ENCODE measurements at regions not wholly inside any gene's neighbourhood (a gene's known extent, or its start where the extent isn't known, plus 50 kb on each side); places are given as distances from the start of the nearest gene placed in this dataset.
"Not testable (repeated sequence)": the region's sequence is repeated elsewhere in the genome, so short reads cannot be mapped to it uniquely, and the experiment has no call there.

- DNase-seq = no peak
These were observed 678.6 kb upstream of the ID4 start for GRCh38 chr6:19158586-19158985.

GRCh38 chr6:19159089-19159488 lies 678.1 kb upstream of the ID4 start:
- peak in 1 of 2 experiments; percentile 5 for DNase-seq

GRCh38 chr6:19159561-19159960 lies 677.6 kb upstream of the ID4 start:
- no peak for DNase-seq

GRCh38 chr6:19160081-19160730 lies 677.0 kb upstream of the ID4 start:
- DNase-seq = peak in 1 of 2 experiments; percentile 52

- DNase-seq = no peak
These were observed 669.9 kb upstream of the ID4 start for GRCh38 chr6:19167251-19167650.

- DNase-seq = no peak
These were observed 667.8 kb upstream of the ID4 start for GRCh38 chr6:19169366-19169765.

- no peak for DNase-seq
These were observed 662.1 kb upstream of the ID4 start for GRCh38 chr6:19175023-19175422.

- no peak for DNase-seq
These were observed 656.7 kb upstream of the ID4 start for GRCh38 chr6:19180348-19181072.

GRCh38 chr6:19181211-19181610 lies 656.0 kb upstream of the ID4 start:
- no peak for DNase-seq

- DNase-seq = no peak
These were observed 643.5 kb upstream of the ID4 start for GRCh38 chr6:19193624-19194023.

- DNase-seq = no peak
These were observed 632.7 kb upstream of the ID4 start for GRCh38 chr6:19204445-19204844.

- no peak for DNase-seq
These were observed 632.1 kb upstream of the ID4 start for GRCh38 chr6:19205076-19205475.

GRCh38 chr6:19209202-19209601 lies 628.0 kb upstream of the ID4 start:
- DNase-seq = no peak

GRCh38 chr6:19210849-19211590 lies 626.1 kb upstream of the ID4 start:
- DNase-seq = no peak

- DNase-seq = no peak
These were observed 622.9 kb upstream of the ID4 start for GRCh38 chr6:19214231-19214630.

- no peak for DNase-seq
These were observed 617.2 kb upstream of the ID4 start for GRCh38 chr6:19219931-19220330.

- peak; percentile 18 to 77 for DNase-seq
These were observed 605.1 kb upstream of the ID4 start for GRCh38 chr6:19231878-19232561.

GRCh38 chr6:19245656-19246055 lies 591.5 kb upstream of the ID4 start:
- no peak for DNase-seq

GRCh38 chr6:19247181-19247580 lies 590.0 kb upstream of the ID4 start:
- DNase-seq = not testable (repeated sequence)

- not testable (repeated sequence) for DNase-seq
These were observed 581.0 kb upstream of the ID4 start for GRCh38 chr6:19256123-19256522.

GRCh38 chr6:19261642-19262041 lies 575.5 kb upstream of the ID4 start:
- DNase-seq = no peak

- no peak for DNase-seq
These were observed 569.1 kb upstream of the ID4 start for GRCh38 chr6:19268117-19268516.

- DNase-seq = no peak
These were observed 568.5 kb upstream of the ID4 start for GRCh38 chr6:19268718-19269117.
